ENCODE measurements at regions not wholly inside any gene's neighbourhood (a gene's known extent, or its start where the extent isn't known, plus 50 kb on each side); places are given as distances from the start of the nearest gene placed in this dataset.
"Not testable (repeated sequence)": the region's sequence is repeated elsewhere in the genome, so short reads cannot be mapped to it uniquely, and the experiment has no call there.

DNA sequence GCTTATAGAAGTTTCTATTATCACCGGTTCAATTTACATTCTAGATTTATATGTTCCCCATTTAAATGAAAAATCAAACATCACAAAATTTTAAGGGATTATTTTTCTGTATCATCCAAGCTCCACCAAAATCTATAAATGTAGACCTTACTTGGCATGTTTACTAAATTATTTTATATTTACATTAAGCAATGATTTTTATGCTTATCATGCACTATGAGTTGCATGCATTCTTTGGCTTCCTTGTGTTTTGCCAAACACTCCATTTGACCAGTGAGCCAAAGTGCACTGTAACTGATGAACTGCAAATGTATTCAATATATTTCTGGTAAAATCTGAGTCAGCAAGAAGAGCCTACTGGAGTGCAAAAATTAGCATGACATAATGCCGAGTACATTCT is 595.5 kb upstream of the PCDH7 start:
- TF ChIP-seq, protein P1, sequence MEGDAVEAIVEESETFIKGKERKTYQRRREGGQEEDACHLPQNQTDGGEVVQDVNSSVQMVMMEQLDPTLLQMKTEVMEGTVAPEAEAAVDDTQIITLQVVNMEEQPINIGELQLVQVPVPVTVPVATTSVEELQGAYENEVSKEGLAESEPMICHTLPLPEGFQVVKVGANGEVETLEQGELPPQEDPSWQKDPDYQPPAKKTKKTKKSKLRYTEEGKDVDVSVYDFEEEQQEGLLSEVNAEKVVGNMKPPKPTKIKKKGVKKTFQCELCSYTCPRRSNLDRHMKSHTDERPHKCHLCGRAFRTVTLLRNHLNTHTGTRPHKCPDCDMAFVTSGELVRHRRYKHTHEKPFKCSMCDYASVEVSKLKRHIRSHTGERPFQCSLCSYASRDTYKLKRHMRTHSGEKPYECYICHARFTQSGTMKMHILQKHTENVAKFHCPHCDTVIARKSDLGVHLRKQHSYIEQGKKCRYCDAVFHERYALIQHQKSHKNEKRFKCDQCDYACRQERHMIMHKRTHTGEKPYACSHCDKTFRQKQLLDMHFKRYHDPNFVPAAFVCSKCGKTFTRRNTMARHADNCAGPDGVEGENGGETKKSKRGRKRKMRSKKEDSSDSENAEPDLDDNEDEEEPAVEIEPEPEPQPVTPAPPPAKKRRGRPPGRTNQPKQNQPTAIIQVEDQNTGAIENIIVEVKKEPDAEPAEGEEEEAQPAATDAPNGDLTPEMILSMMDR (IDR thresholded peaks at IDR 0.05; ENCODE audit: low read length) = not testable (repeated sequence)
- not testable (repeated sequence) for TF ChIP-seq EZH2 (IDR thresholded peaks at IDR 0.05; ENCODE audit: borderline replicate concordance, low read length)
